GM12864 (cell line): ENCODE measurements at regions not wholly inside any gene's neighbourhood (a gene's known extent, or its start where the extent isn't known, plus 50 kb on each side); places are given as distances from the start of the nearest gene placed in this dataset.

Experiments used
- DNase-seq: peaks from one replicate; pipeline ENCODE4 v3.0.0-alpha.2; 2011; ENCODE audit warnings: low read depth
- H3K4me3 ChIP-seq: 2 replicates; pipeline ENCODE4 v1.5.1; 2011; ENCODE audit warnings: mild to moderate bottlenecking, low read depth, low read length, control low read depth
- CTCF ChIP-seq: IDR thresholded peaks from 2 replicates; pipeline ENCODE4 v1.5.1; 2011; ENCODE audit warnings: low read depth, mild to moderate bottlenecking, moderate library complexity, low read length, control low read depth, inconsistent platforms; ENCODE audit errors: missing control alignments

- H3K4me3 ChIP-seq, result no peak overlapping the region
- TF ChIP-seq CTCF, result no peak
- no peak for DNase-seq
Observed at GRCh38 chr5:57816108-57816507, 333.5 kb upstream of the ACTBL2 start.

- no peak for DNase-seq
- no peak for TF ChIP-seq CTCF
- no peak overlapping the region for H3K4me3 ChIP-seq
Observed at GRCh38 chr5:57805732-57806131, 323.1 kb upstream of the ACTBL2 start.

GRCh38 chr5:57805170-57805569, 322.6 kb upstream of the ACTBL2 start:
- H3K4me3 ChIP-seq, result no peak overlapping the region
- TF ChIP-seq CTCF, result no peak
- no peak for DNase-seq

GRCh38 chr5:57804505-57804904, 321.9 kb upstream of the ACTBL2 start:
- no peak for TF ChIP-seq CTCF
- H3K4me3 ChIP-seq, result no peak overlapping the region
- DNase-seq, result no peak

GRCh38 chr5:57804007-57804444, 321.4 kb upstream of the ACTBL2 start:
- TF ChIP-seq CTCF, result no peak
- H3K4me3 ChIP-seq, result no peak overlapping the region
- no peak for DNase-seq

- no peak for TF ChIP-seq CTCF
- DNase-seq, result no peak
- no peak overlapping the region for H3K4me3 ChIP-seq
Observed at GRCh38 chr5:57802131-57802530, 319.5 kb upstream of the ACTBL2 start.

- no peak for TF ChIP-seq CTCF
- no peak for DNase-seq
Observed at GRCh38 chr5:57795203-57795602, 312.6 kb upstream of the ACTBL2 start.

More at GRCh38 chr5:57795203-57795602, 312.6 kb upstream of the ACTBL2 start:
- no peak overlapping the region for H3K4me3 ChIP-seq
